B cell (primary cell): ENCODE measurements at regions not wholly inside any gene's neighbourhood (a gene's known extent, or its start where the extent isn't known, plus 50 kb on each side); places are given as distances from the start of the nearest gene placed in this dataset.

ENCODE experiments used
- ATAC-seq: fragments of 200-7000 bp; cut with Tn5 transposase; one replicate; pipeline ENCODE4 v1.10.0; 2021; ENCODE audit warnings: low read depth, mild to moderate bottlenecking, moderate number of reproducible peaks, moderate library complexity
- CTCF ChIA-PET: fragments of 350-600 bp; sonication (Branson Sonifier 250); formaldehyde crosslinking; loops from one replicate; lab custom pipeline; 2021; ENCODE audit warnings: antibody characterized with exemption, inconsistent platforms; lab: Charles Lee
- POLR2A ChIA-PET: fragments of 350-600 bp; sonication (Branson Sonifier 250); formaldehyde crosslinking; loops from one replicate; lab custom pipeline; 2021; ENCODE audit warnings: antibody characterized with exemption; lab: Charles Lee
- DNase-seq: peaks from one replicate; pipeline ENCODE4 v3.0.0; 2013
- H2AFZ ChIP-seq: 2 replicates; pipeline ENCODE4 v1.6.1; 2012; ENCODE audit warnings: mild to moderate bottlenecking, low read depth, low read length; ENCODE audit not compliant: insufficient read depth, poor library complexity, severe bottlenecking
- H3K27ac ChIP-seq, 2 donors: 1 replicate in 1 of 2; 2 replicates in 1 of 2; pipeline ENCODE4 v1.5.1; 2012 to 2013; ENCODE audit warnings: low read length in 2 of 2, mild to moderate bottlenecking in 2 of 2, moderate library complexity in 1 of 2
- H3K27me3 ChIP-seq, 4 experiments: fragments of 200-600 bp in 1 of 4; sonication (generic) in 1 of 4; replicated peaks in 1 of 4; 1 replicate in 2 of 4; 2 replicates in 2 of 4; pipeline versions ENCODE4 v1.6.1 to v1.7.0; 2013 to 2016; ENCODE audit warnings: low read length in 3 of 4, mild to moderate bottlenecking in 2 of 4, mixed read lengths in 1 of 4, moderate library complexity in 1 of 4; ENCODE audit not compliant: insufficient read depth in 4 of 4, control insufficient read depth in 3 of 4; ENCODE audit errors: control extremely low read depth in 1 of 4
- H3K36me3 ChIP-seq, 2 experiments: replicated peaks in 1 of 2; 1 replicate in 1 of 2; 2 replicates in 1 of 2; pipeline versions ENCODE4 v1.6.1 to v1.7.1; 2013; ENCODE audit warnings: low read length in 1 of 2; ENCODE audit not compliant: insufficient read depth in 2 of 2, control insufficient read depth in 1 of 2; ENCODE audit errors: control extremely low read depth in 1 of 2, extremely low read depth in 1 of 2
- H3K4me1 ChIP-seq, 2 donors: fragments of 200-600 bp in 1 of 2; sonication (generic) in 1 of 2; 1 replicate in 1 of 2; 2 replicates in 1 of 2; pipeline versions ENCODE4 v1.5.1 to v1.6.1; 2013 to 2017; ENCODE audit warnings: low read length in 2 of 2; ENCODE audit not compliant: control insufficient read depth in 2 of 2, insufficient read depth in 2 of 2
- H3K4me2 ChIP-seq: replicated peaks from 2 replicates; pipeline ENCODE3; 2012; ENCODE audit warnings: mild to moderate bottlenecking, low read depth, low read length; ENCODE audit not compliant: poor library complexity, severe bottlenecking
- H3K4me3 ChIP-seq, 5 experiments: fragments of 200-600 bp in 1 of 5; sonication (generic) in 1 of 5; 1 replicate in 3 of 5; 2 replicates in 2 of 5; pipeline versions ENCODE4 v1.5.1 to v1.7.0; 2011 to 2016; ENCODE audit warnings: low read length in 4 of 5, mild to moderate bottlenecking in 4 of 5, low read depth in 2 of 5, control low read depth in 1 of 5, moderate library complexity in 1 of 5; ENCODE audit not compliant: insufficient read depth in 1 of 5; ENCODE audit errors: control extremely low read depth in 1 of 5, extremely low read depth in 1 of 5
- H3K79me2 ChIP-seq: fragments of 200-600 bp; sonication (generic); one replicate; pipeline ENCODE4 v1.6.0; 2016; ENCODE audit warnings: low read length; ENCODE audit not compliant: control insufficient read depth, insufficient read depth
- H3K9ac ChIP-seq: fragments of 200-600 bp; sonication (generic); 2 replicates; pipeline ENCODE4 v1.6.1; 2017; ENCODE audit warnings: mild to moderate bottlenecking, low read length, moderate library complexity
- H3K9me3 ChIP-seq, 3 donors: one replicate each; pipeline versions ENCODE4 v1.6.1 to v1.7.1; 2013; ENCODE audit warnings: low read length in 2 of 3; ENCODE audit not compliant: control insufficient read depth in 2 of 3, insufficient read depth in 1 of 3; ENCODE audit errors: control extremely low read depth in 1 of 3
- H4K20me1 ChIP-seq: 2 replicates; pipeline ENCODE4 v1.6.0; 2012; ENCODE audit warnings: mild to moderate bottlenecking, low read length; ENCODE audit not compliant: insufficient read depth, control insufficient read depth, poor library complexity, severe bottlenecking
- H3K27ac Mint-ChIP-seq: one replicate; pipeline ENCODE4 v1.8.0; 2021; ENCODE audit warnings: mixed read lengths
- H3K27me3 Mint-ChIP-seq: one replicate; pipeline ENCODE4 v1.8.0; 2021; ENCODE audit warnings: mixed read lengths
- H3K4me1 Mint-ChIP-seq: one replicate; pipeline ENCODE4 v1.8.0; 2021; ENCODE audit warnings: mixed read lengths
- H3K4me3 Mint-ChIP-seq: one replicate; pipeline ENCODE4 v1.8.0; 2021; ENCODE audit warnings: mixed read lengths
- H3K9me3 Mint-ChIP-seq: one replicate; pipeline ENCODE4 v1.8.0; 2022; ENCODE audit warnings: mixed read lengths; ENCODE audit not compliant: insufficient read depth
- CTCF ChIP-seq: fragments of 200-600 bp; IDR thresholded peaks from one replicate; pipeline ENCODE4 v1.8.0; 2022; ENCODE audit warnings: antibody characterized with exemption, mild to moderate bottlenecking
- EZH2 ChIP-seq: IDR thresholded peaks from 2 replicates; pipeline ENCODE4 v1.6.1; 2012; ENCODE audit warnings: borderline replicate concordance, low read depth, mild to moderate bottlenecking, moderate library complexity, low read length; ENCODE audit not compliant: insufficient read depth, poor library complexity, severe bottlenecking
- WGBS: methylation state at CpG from one replicate; pipeline ENCODE4 v1.1.5; 2013; ENCODE audit warnings: missing lambda C conversion rate; ENCODE audit not compliant: insufficient coverage; 5-methylcytosine and 5-hydroxymethylcytosine counted together
- intact Hi-C: fragments of 100-400 bp; cut with micrococcal nuclease; formaldehyde crosslinking; loops from one replicate; pipeline ENCODE4 v1.10.0; 2022

DNA sequence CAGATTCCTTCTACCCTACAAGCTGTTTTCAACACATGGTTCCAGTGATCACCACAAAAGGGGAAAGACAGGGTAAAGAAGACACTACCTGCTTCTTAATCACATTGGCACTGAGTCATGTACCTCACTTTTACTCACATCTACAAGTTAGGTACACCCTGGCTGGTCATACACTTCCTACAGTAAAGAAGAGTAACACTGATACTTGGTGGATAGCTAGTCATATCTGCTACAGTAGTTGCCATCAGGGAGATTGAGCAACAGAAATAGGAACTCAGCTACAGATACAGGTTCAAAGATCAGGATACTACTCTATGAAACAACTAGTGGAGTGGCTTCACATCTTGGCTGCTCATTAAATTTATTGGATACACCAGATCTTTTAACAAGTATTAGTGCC is 105.4 kb upstream of the DIAPH2 start:
- intact Hi-C loops = no loop called here
- Histone ChIP-seq H4K20me1 (no peaks in the 10 kb centered on the region), H3K4me2 (no peak overlapping the region), H3K27me3 (no peaks in the 10 kb centered on the region), H3K27ac (no peak overlapping the region), H3K79me2 (no peaks in the 10 kb centered on the region), H3K9ac (no peak overlapping the region), H3K4me1 (no peaks in the 10 kb centered on the region), H3K9me3 (no peaks in the 10 kb centered on the region), H2AFZ (no peak overlapping the region), H3K4me3 (no peak overlapping the region), H3K36me3 (no peaks in the 10 kb centered on the region)
- no peak for DNase-seq
- ATAC-seq = no peak
- H3K9me3 Mint-ChIP-seq = no peaks in the 10 kb centered on the region
- no peaks in the 10 kb centered on the region for H3K4me1 Mint-ChIP-seq
- H3K4me3 Mint-ChIP-seq = no peak overlapping the region
- no peak overlapping the region for H3K27ac Mint-ChIP-seq
- TF ChIP-seq EZH2 (no peak), CTCF (no peak)
- no peaks in the 10 kb centered on the region for H3K27me3 Mint-ChIP-seq
- ChIA-PET POLR2A (no interaction called here), CTCF (no interaction called here)

DNA sequence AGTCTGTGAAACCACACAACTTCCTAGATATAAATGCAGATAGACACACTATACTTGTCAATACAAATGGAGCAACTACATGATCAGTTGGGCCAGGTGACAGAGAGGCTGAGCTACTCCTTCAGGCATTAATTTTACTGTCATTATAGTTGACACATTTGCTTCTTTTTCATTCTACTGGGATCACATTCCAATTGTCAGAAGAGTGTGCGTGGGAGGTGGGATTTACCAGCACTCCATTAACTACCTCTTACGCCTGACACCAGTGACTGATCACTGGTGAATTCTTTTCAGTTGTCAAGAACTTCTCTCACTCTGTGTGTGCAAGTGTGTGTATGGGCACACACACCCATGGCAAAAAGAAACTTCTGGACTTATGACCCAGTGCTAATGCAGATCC is 94.2 kb upstream of the DIAPH2 start:
- Histone ChIP-seq H3K27ac (no peak overlapping the region), H2AFZ (no peak overlapping the region), H3K79me2 (no peaks in the 10 kb centered on the region), H3K4me3 (no peak overlapping the region), H3K36me3 (no peaks in the 10 kb centered on the region), H3K4me1 (no peaks in the 10 kb centered on the region), H3K9me3 (no peaks in the 10 kb centered on the region), H4K20me1 (no peaks in the 10 kb centered on the region), H3K4me2 (no peak overlapping the region), H3K27me3 (no peaks in the 10 kb centered on the region), H3K9ac (no peak overlapping the region)
- DNase-seq (no peak), ATAC-seq (no peak)
- ChIA-PET POLR2A (no interaction called here), CTCF (no interaction called here)
- Mint-ChIP-seq H3K27ac (no peak overlapping the region), H3K4me1 (no peaks in the 10 kb centered on the region), H3K27me3 (no peaks in the 10 kb centered on the region), H3K4me3 (no peak overlapping the region), H3K9me3 (no peaks in the 10 kb centered on the region)
- no CpG with 5 or more reads among the region's 2 CpGs for WGBS
- TF ChIP-seq EZH2 (no peak), CTCF (no peak)
- intact Hi-C loops = no loop called here
